Mesendoderm (in vitro differentiated cells): ENCODE measurements at regions not wholly inside any gene's neighbourhood (a gene's known extent, or its start where the extent isn't known, plus 50 kb on each side); places are given as distances from the start of the nearest gene placed in this dataset.

Experiments used
- DNase-seq: peaks from one replicate; pipeline ENCODE4 v3.0.0; 2013
- H2AK5ac ChIP-seq: 2 replicates; pipeline ENCODE4 v1.6.1; 2013; ENCODE audit warnings: low read length, inconsistent platforms
- H2BK120ac ChIP-seq: 2 replicates; pipeline ENCODE4 v1.6.1; 2013; ENCODE audit warnings: low read depth, mild to moderate bottlenecking, low read length, moderate library complexity, mixed read lengths
- H2BK15ac ChIP-seq: replicated peaks from 2 replicates; pipeline ENCODE4 v1.6.1; 2013; ENCODE audit warnings: low read depth, mild to moderate bottlenecking, moderate library complexity
- H2BK5ac ChIP-seq: 2 replicates; pipeline ENCODE4 v1.6.1; 2013; ENCODE audit warnings: low read length, inconsistent platforms
- H3K18ac ChIP-seq: 2 replicates; pipeline ENCODE4 v1.6.1; 2013; ENCODE audit warnings: mild to moderate bottlenecking, low read length, mixed read lengths
- H3K23ac ChIP-seq: one replicate; pipeline ENCODE4 v1.6.1; 2013; ENCODE audit warnings: low read length
- H3K27ac ChIP-seq: 2 replicates; pipeline ENCODE4 v1.5.1; 2013; ENCODE audit warnings: low read depth, mild to moderate bottlenecking, inconsistent platforms, low read length, moderate library complexity
- H3K27me3 ChIP-seq: 2 replicates; pipeline ENCODE4 v1.6.1; 2013; ENCODE audit warnings: low read length, control low read depth, mild to moderate bottlenecking, inconsistent platforms; ENCODE audit not compliant: insufficient read depth, poor library complexity
- H3K36me3 ChIP-seq: 2 replicates; pipeline ENCODE4 v1.6.1; 2013; ENCODE audit warnings: low read length, inconsistent platforms; ENCODE audit not compliant: control insufficient read depth, insufficient read depth
- H3K4ac ChIP-seq: one replicate; pipeline ENCODE4 v1.6.1; 2013; ENCODE audit warnings: low read depth, mild to moderate bottlenecking, low read length, moderate library complexity
- H3K4me1 ChIP-seq: 2 replicates; pipeline ENCODE4 v1.6.1; 2013; ENCODE audit warnings: low read depth, low read length, inconsistent platforms; ENCODE audit not compliant: control insufficient read depth
- H3K4me2 ChIP-seq: 2 replicates; pipeline ENCODE4 v1.6.1; 2013; ENCODE audit warnings: low read length
- H3K4me3 ChIP-seq: 2 replicates; pipeline ENCODE4 v1.5.1; 2013; ENCODE audit warnings: mild to moderate bottlenecking, low read length
- H3K56ac ChIP-seq: one replicate; pipeline ENCODE4 v1.6.1; 2013; ENCODE audit warnings: low read length
- H3K79me1 ChIP-seq: 2 replicates; pipeline ENCODE4 v1.6.1; 2013; ENCODE audit warnings: low read length, inconsistent platforms
- H3K79me2 ChIP-seq: 2 replicates; pipeline ENCODE4 v1.6.1; 2013; ENCODE audit warnings: mild to moderate bottlenecking, low read length; ENCODE audit not compliant: control insufficient read depth, insufficient read depth
- H3K9ac ChIP-seq: 2 replicates; pipeline ENCODE4 v1.6.1; 2013; ENCODE audit warnings: low read length, inconsistent platforms
- H4K5ac ChIP-seq: one replicate; pipeline ENCODE4 v1.6.1; 2013; ENCODE audit warnings: low read length
- H4K8ac ChIP-seq: one replicate; pipeline ENCODE4 v1.6.1; 2013; ENCODE audit warnings: low read depth, mild to moderate bottlenecking, control low read depth, low read length, moderate library complexity
- WGBS: extraction: QIAGEN DNeasy Blood & Tissue Kit; methylation state at CpG from one replicate; pipeline ENCODE4 v1.1.7; 2013; ENCODE audit warnings: low lambda C conversion rate, missing lambda C conversion rate; ENCODE audit not compliant: insufficient coverage; ENCODE audit errors: extremely low coverage; 5-methylcytosine and 5-hydroxymethylcytosine counted together

- DNase-seq: no peak
- no peak overlapping the region for H2BK15ac ChIP-seq
- H3K4me3 ChIP-seq: no peak overlapping the region
- H3K4ac ChIP-seq: no peak overlapping the region
- H3K56ac ChIP-seq: no peak overlapping the region
- WGBS: no CpG with 5 or more reads among the region's 1 CpG
- no peak overlapping the region for H3K4me2 ChIP-seq
- no peak overlapping the region for H3K9ac ChIP-seq
- H2AK5ac ChIP-seq: no peak overlapping the region
- no peaks in the 10 kb centered on the region for H3K79me1 ChIP-seq
- H2BK120ac ChIP-seq: no peak overlapping the region
- no peaks in the 10 kb centered on the region for H3K36me3 ChIP-seq
- H3K18ac ChIP-seq: no peak overlapping the region
- no peak overlapping the region for H4K5ac ChIP-seq
- H3K27me3 ChIP-seq: no peaks in the 10 kb centered on the region
- no peak overlapping the region for H3K27ac ChIP-seq
- no peaks in the 10 kb centered on the region for H3K79me2 ChIP-seq
- H3K4me1 ChIP-seq: no peaks in the 10 kb centered on the region
- no peak overlapping the region for H4K8ac ChIP-seq
- no peak overlapping the region for H2BK5ac ChIP-seq
- no peak overlapping the region for H3K23ac ChIP-seq
These were observed 977.7 kb upstream of the SEL1L start for GRCh38 chr14:82511399-82511798.

DNA sequence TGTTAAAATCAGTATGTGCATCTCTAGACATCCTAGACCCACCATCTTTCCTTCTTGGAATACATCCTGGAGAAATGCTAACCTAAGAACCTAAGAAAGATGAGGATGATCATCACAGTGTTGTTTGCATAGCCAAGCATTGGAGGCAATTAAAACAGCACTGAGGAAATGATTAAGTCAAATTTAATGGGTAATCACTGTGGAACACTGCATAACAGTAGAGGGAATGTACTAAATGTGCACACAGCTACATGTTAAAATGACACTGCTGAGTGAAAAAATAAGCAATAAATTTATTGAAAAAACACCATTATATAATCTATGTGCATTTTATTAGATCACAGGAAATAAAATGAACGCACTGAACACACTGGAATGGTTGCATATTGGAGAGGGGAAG is 987.1 kb upstream of the SEL1L start:
- Histone ChIP-seq H3K27me3 (no peaks in the 10 kb centered on the region), H3K4me2 (no peak overlapping the region), H3K4me1 (no peaks in the 10 kb centered on the region), H3K56ac (no peak overlapping the region), H3K4me3 (no peak overlapping the region), H2AK5ac (no peak overlapping the region), H3K79me1 (no peaks in the 10 kb centered on the region), H3K9ac (no peak overlapping the region), H3K4ac (no peak overlapping the region), H4K8ac (no peak overlapping the region), H3K23ac (no peak overlapping the region), H2BK5ac (no peak overlapping the region), H2BK120ac (no peak overlapping the region), H3K27ac (no peak overlapping the region), H2BK15ac (no peak overlapping the region), H4K5ac (no peak overlapping the region), H3K36me3 (no peaks in the 10 kb centered on the region), H3K18ac (no peak overlapping the region), H3K79me2 (no peaks in the 10 kb centered on the region)
- WGBS: no CpG with 5 or more reads among the region's 1 CpG
- no peak for DNase-seq

DNA sequence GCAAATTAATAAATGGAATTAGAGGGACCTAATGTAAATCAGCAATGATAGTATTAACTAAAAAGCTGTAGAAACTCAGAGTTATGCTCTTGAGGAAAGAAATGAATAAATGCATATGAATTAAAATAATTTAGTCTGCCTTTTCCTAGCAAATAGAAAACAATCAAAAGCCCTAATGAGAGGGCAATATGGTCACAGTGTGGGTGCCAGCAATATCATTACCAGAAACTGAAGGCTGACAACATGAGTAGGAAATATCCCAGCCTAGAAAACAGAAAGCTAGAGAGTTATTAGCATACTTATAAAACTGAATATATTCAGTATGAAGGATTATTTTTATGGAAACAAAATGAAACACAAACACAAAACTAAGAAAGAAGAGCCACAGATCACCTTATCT is 987.5 kb upstream of the SEL1L start:
- Histone ChIP-seq H3K56ac (no peak overlapping the region), H3K4me3 (no peak overlapping the region), H4K8ac (no peak overlapping the region), H3K79me1 (no peaks in the 10 kb centered on the region), H2AK5ac (no peak overlapping the region), H3K9ac (no peak overlapping the region), H2BK120ac (no peak overlapping the region), H3K4ac (no peak overlapping the region), H3K27ac (no peak overlapping the region), H4K5ac (no peak overlapping the region), H3K4me2 (no peak overlapping the region), H3K4me1 (no peaks in the 10 kb centered on the region), H3K18ac (no peak overlapping the region), H3K36me3 (no peaks in the 10 kb centered on the region), H3K79me2 (no peaks in the 10 kb centered on the region), H3K23ac (no peak overlapping the region), H2BK5ac (no peak overlapping the region), H2BK15ac (no peak overlapping the region), H3K27me3 (no peaks in the 10 kb centered on the region)
- no peak for DNase-seq

GRCh38 chr14:82528016-82528415 is 994.4 kb upstream of the SEL1L start:
- no peaks in the 10 kb centered on the region for H3K36me3 ChIP-seq
- no peak overlapping the region for H3K4me2 ChIP-seq
- no peak overlapping the region for H3K27ac ChIP-seq
- no peak overlapping the region for H3K4me3 ChIP-seq
- H3K27me3 ChIP-seq: no peaks in the 10 kb centered on the region
- no peak overlapping the region for H3K56ac ChIP-seq
- no peak overlapping the region for H2BK120ac ChIP-seq
- 100% methylated on average over 1 of the region's 1 CpG for WGBS
- H3K79me2 ChIP-seq: no peaks in the 10 kb centered on the region
- no peak overlapping the region for H3K9ac ChIP-seq
- H3K79me1 ChIP-seq: no peaks in the 10 kb centered on the region
- H3K23ac ChIP-seq: no peak overlapping the region
- no peak overlapping the region for H4K8ac ChIP-seq
- H3K4me1 ChIP-seq: no peaks in the 10 kb centered on the region
- H2AK5ac ChIP-seq: no peak overlapping the region
- no peak overlapping the region for H4K5ac ChIP-seq
- no peak overlapping the region for H3K4ac ChIP-seq
- no peak overlapping the region for H2BK5ac ChIP-seq
- no peak for DNase-seq
- no peak overlapping the region for H2BK15ac ChIP-seq
- no peak overlapping the region for H3K18ac ChIP-seq

GRCh38 chr14:82533351-82533750 is 999.7 kb upstream of the SEL1L start:
- Histone ChIP-seq H4K8ac (no peak overlapping the region), H2BK120ac (no peak overlapping the region), H2BK5ac (no peak overlapping the region), H3K23ac (no peak overlapping the region), H2AK5ac (no peak overlapping the region), H3K4me1 (no peaks in the 10 kb centered on the region), H3K27me3 (no peaks in the 10 kb centered on the region), H3K4me2 (no peak overlapping the region), H3K18ac (no peak overlapping the region), H3K4me3 (no peak overlapping the region), H3K36me3 (no peaks in the 10 kb centered on the region), H3K27ac (no peak overlapping the region), H3K9ac (no peak overlapping the region), H2BK15ac (no peak overlapping the region), H3K79me1 (no peaks in the 10 kb centered on the region), H4K5ac (no peak overlapping the region), H3K79me2 (no peaks in the 10 kb centered on the region), H3K4ac (no peak overlapping the region), H3K56ac (no peak overlapping the region)
- DNase-seq: no peak
- no CpG with 5 or more reads among the region's 2 CpGs for WGBS

- Histone ChIP-seq H4K5ac (no peak overlapping the region), H3K4me2 (no peak overlapping the region), H3K23ac (no peak overlapping the region), H3K56ac (no peak overlapping the region), H2BK15ac (no peak overlapping the region), H3K4me1 (no peaks in the 10 kb centered on the region), H3K27me3 (no peaks in the 10 kb centered on the region), H3K18ac (no peak overlapping the region), H3K4me3 (no peak overlapping the region), H4K8ac (no peak overlapping the region), H2AK5ac (no peak overlapping the region), H3K36me3 (no peaks in the 10 kb centered on the region), H3K79me2 (no peaks in the 10 kb centered on the region), H3K79me1 (no peaks in the 10 kb centered on the region), H2BK5ac (no peak overlapping the region), H3K4ac (no peak overlapping the region), H2BK120ac (no peak overlapping the region), H3K9ac (no peak overlapping the region), H3K27ac (no peak overlapping the region)
- no peak for DNase-seq
- WGBS: no CpG with 5 or more reads among the region's 2 CpGs
These were observed 1002.9 kb upstream of the SEL1L start for GRCh38 chr14:82536566-82536965.
